T-cell (primary cell): ENCODE measurements at regions not wholly inside any gene's neighbourhood (a gene's known extent, or its start where the extent isn't known, plus 50 kb on each side); places are given as distances from the start of the nearest gene placed in this dataset.

Experiments
- ATAC-seq, 4 experiments: fragments of 200-7000 bp in 3 of 4; fragments of 150-1000 bp in 1 of 4; cut with Tn5 transposase; replicated peaks in 1 of 4; 1 replicate in 3 of 4; 2 replicates in 1 of 4; pipeline ENCODE4 v1.10.0; 2021; ENCODE audit warnings: moderate library complexity in 3 of 4, mild to moderate bottlenecking in 2 of 4, moderate number of reproducible peaks in 1 of 4
- CTCF ChIA-PET, 2 donors: fragments of 300-600 bp; sonication (Branson Sonifier 250); formaldehyde crosslinking; loops; one replicate each; lab custom pipeline; 2022; ENCODE audit warnings: antibody characterized with exemption in 2 of 2; lab: Charles Lee
- POLR2A ChIA-PET, 2 donors: fragments of 300-600 bp; sonication (Branson Sonifier 250); formaldehyde crosslinking; loops; one replicate each; lab custom pipeline; 2022; ENCODE audit warnings: antibody characterized with exemption in 2 of 2; lab: Charles Lee
- DNase-seq, 35 experiments: peaks; one replicate each; pipeline versions ENCODE4 v3.0.0 to v3.0.0-alpha.2; 2013 to 2023
- H3K27ac ChIP-seq: one replicate; pipeline ENCODE4 v1.5.1; 2013; ENCODE audit warnings: low read length
- H3K27me3 ChIP-seq, 2 experiments: replicated peaks in 1 of 2; 1 replicate in 1 of 2; 2 replicates in 1 of 2; pipeline versions ENCODE4 v1.6.1 to v1.7.0; 2013; ENCODE audit warnings: low read length in 1 of 2, mixed read lengths in 1 of 2; ENCODE audit not compliant: control insufficient read depth in 2 of 2, insufficient read depth in 2 of 2; ENCODE audit errors: extremely low read depth in 1 of 2
- H3K36me3 ChIP-seq, 2 donors: 1 replicate in 1 of 2; 2 replicates in 1 of 2; pipeline versions ENCODE4 v1.6.1 to v1.7.0; 2013; ENCODE audit warnings: low read length in 1 of 2; ENCODE audit not compliant: control insufficient read depth in 2 of 2, insufficient read depth in 1 of 2; ENCODE audit errors: extremely low read depth in 1 of 2
- H3K4me1 ChIP-seq, 2 experiments: 1 replicate in 1 of 2; 2 replicates in 1 of 2; pipeline versions ENCODE4 v1.6.1 to v1.7.0; 2013; ENCODE audit warnings: low read length in 2 of 2, mixed read lengths in 1 of 2; ENCODE audit not compliant: insufficient read depth in 2 of 2, control insufficient read depth in 1 of 2; ENCODE audit errors: extremely low read depth in 1 of 2
- H3K4me3 ChIP-seq, 2 donors: 1 replicate in 1 of 2; 2 replicates in 1 of 2; pipeline versions ENCODE4 v1.5.1 to v1.7.0; 2013; ENCODE audit warnings: mild to moderate bottlenecking in 2 of 2, low read length in 1 of 2, moderate library complexity in 1 of 2; ENCODE audit not compliant: control insufficient read depth in 1 of 2; ENCODE audit errors: extremely low read depth in 1 of 2
- H3K9me3 ChIP-seq: 2 replicates; pipeline ENCODE4 v1.7.0; 2013
- H3K27ac Mint-ChIP-seq, 2 donors: one replicate each; pipeline ENCODE4 v1.8.0; 2020 to 2021; ENCODE audit warnings: mild to moderate bottlenecking in 2 of 2, mixed read lengths in 2 of 2
- H3K27me3 Mint-ChIP-seq, 2 donors: one replicate each; pipeline ENCODE4 v1.8.0; 2021 to 2022; ENCODE audit warnings: mixed read lengths in 2 of 2
- H3K36me3 Mint-ChIP-seq: one replicate; pipeline ENCODE4 v1.8.0; 2021; ENCODE audit warnings: mixed read lengths
- H3K4me1 Mint-ChIP-seq, 3 donors: one replicate each; pipeline ENCODE4 v1.8.0; 2020 to 2022; ENCODE audit warnings: mixed read lengths in 3 of 3, mild to moderate bottlenecking in 1 of 3
- H3K4me3 Mint-ChIP-seq, 3 donors: one replicate each; pipeline ENCODE4 v1.8.0; 2020 to 2022; ENCODE audit warnings: mild to moderate bottlenecking in 3 of 3, mixed read lengths in 3 of 3, moderate library complexity in 3 of 3
- H3K9me3 Mint-ChIP-seq, 3 donors: one replicate each; pipeline ENCODE4 v1.8.0; 2020 to 2022; ENCODE audit warnings: mixed read lengths in 3 of 3
- WGBS: methylation state at CpG from one replicate; pipeline ENCODE4 v1.1.5; 2013; ENCODE audit warnings: missing lambda C conversion rate; ENCODE audit not compliant: insufficient coverage; 5-methylcytosine and 5-hydroxymethylcytosine counted together

- Histone ChIP-seq H3K27ac (no peak overlapping the region), H3K4me1 (no peaks in the 10 kb centered on the region), H3K27me3 (no peaks in the 10 kb centered on the region), H3K9me3 (no peaks in the 10 kb centered on the region), H3K4me3 (no peak overlapping the region), H3K36me3 (no peaks in the 10 kb centered on the region)
- POLR2A ChIA-PET = interaction anchor here in 1 of 2 donors (0.6 kb wide), 1 partner anchor 23 kb away, joined by 5 read pairs; no protein-coding TSS in a partner anchor
- ATAC-seq (no peak), DNase-seq (no peak)
- Mint-ChIP-seq H3K4me3 (no peak overlapping the region), H3K9me3 (peaks cover 3 to 21% (median 8%) of the 10 kb centered on the region in 3 donors), H3K27ac (no peak overlapping the region), H3K4me1 (no peaks in the 10 kb centered on the region), H3K27me3 (no peaks in the 10 kb centered on the region), H3K36me3 (no peaks in the 10 kb centered on the region)
- CTCF ChIA-PET = no interaction called here
These were observed 754.8 kb upstream of the SLITRK6 start for GRCh38 chr13:86554066-86554465.

- Histone ChIP-seq H3K4me3 (no peak overlapping the region), H3K4me1 (no peaks in the 10 kb centered on the region), H3K9me3 (no peaks in the 10 kb centered on the region), H3K27ac (no peak overlapping the region), H3K36me3 (no peaks in the 10 kb centered on the region), H3K27me3 (no peaks in the 10 kb centered on the region)
- ChIA-PET POLR2A (no interaction called here), CTCF (no interaction called here)
- H3K27ac Mint-ChIP-seq = no peak overlapping the region
- H3K4me3 Mint-ChIP-seq = no peak overlapping the region
- ATAC-seq = no peak
- no peaks in the 10 kb centered on the region for H3K27me3 Mint-ChIP-seq
- H3K9me3 Mint-ChIP-seq = peaks cover 4 to 15% (median 6%) of the 10 kb centered on the region in 3 donors
- no CpG with 5 or more reads among the region's 1 CpG for WGBS
- H3K4me1 Mint-ChIP-seq = no peaks in the 10 kb centered on the region
- no peak for DNase-seq
- H3K36me3 Mint-ChIP-seq = no peaks in the 10 kb centered on the region
These were observed 760.7 kb upstream of the SLITRK6 start for GRCh38 chr13:86559901-86560300.

DNA sequence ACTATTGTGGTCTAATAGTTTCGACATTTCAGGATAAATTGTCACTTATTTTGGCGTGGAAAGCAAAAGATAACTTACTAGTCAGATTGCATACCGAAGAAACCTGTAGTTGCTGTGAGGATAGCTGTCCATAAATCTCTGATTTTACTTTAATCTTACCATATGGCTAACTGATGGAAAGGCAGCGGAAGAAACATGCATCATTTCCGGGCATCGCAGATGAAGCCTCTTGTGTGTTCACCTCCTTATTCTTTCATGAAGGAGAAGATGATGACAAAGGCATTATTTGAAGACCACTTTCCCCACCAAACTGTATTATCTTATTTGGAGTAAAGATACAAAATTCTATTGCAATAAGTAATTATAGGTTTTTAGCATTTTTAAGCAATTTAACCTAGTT is 763.6 kb upstream of the SLITRK6 start:
- Mint-ChIP-seq H3K9me3 (peaks cover 6 to 10% (median 9%) of the 10 kb centered on the region in 3 donors), H3K27me3 (no peaks in the 10 kb centered on the region), H3K4me3 (no peak overlapping the region), H3K4me1 (no peaks in the 10 kb centered on the region), H3K27ac (no peak overlapping the region), H3K36me3 (no peaks in the 10 kb centered on the region)
- H3K27me3 ChIP-seq = no peaks in the 10 kb centered on the region
- H3K4me3 ChIP-seq = no peak overlapping the region
- ChIA-PET POLR2A (no interaction called here), CTCF (no interaction called here)
- no peaks in the 10 kb centered on the region for H3K4me1 ChIP-seq
- H3K9me3 ChIP-seq = peaks cover 4% of the 10 kb centered on the region
- no peak overlapping the region for H3K27ac ChIP-seq
- WGBS = 60% methylated on average over 1 of the region's 6 CpGs
- ATAC-seq = no peak
- DNase-seq = no peak
- no peaks in the 10 kb centered on the region for H3K36me3 ChIP-seq

- DNase-seq (no peak), ATAC-seq (no peak)
- Histone ChIP-seq H3K4me1 (no peaks in the 10 kb centered on the region), H3K4me3 (no peak overlapping the region), H3K27me3 (no peaks in the 10 kb centered on the region), H3K9me3 (peaks cover 4% of the 10 kb centered on the region), H3K36me3 (no peaks in the 10 kb centered on the region), H3K27ac (no peak overlapping the region)
- POLR2A ChIA-PET = no interaction called here
- Mint-ChIP-seq H3K4me3 (no peak overlapping the region), H3K27me3 (no peaks in the 10 kb centered on the region), H3K36me3 (no peaks in the 10 kb centered on the region), H3K27ac (no peak overlapping the region), H3K9me3 (peaks cover 6 to 10% (median 9%) of the 10 kb centered on the region in 3 donors), H3K4me1 (no peaks in the 10 kb centered on the region)
- CTCF ChIA-PET = no interaction called here
- WGBS = 60% methylated on average over 1 of the region's 2 CpGs
These were observed 764.1 kb upstream of the SLITRK6 start for GRCh38 chr13:86563308-86563707.

DNA sequence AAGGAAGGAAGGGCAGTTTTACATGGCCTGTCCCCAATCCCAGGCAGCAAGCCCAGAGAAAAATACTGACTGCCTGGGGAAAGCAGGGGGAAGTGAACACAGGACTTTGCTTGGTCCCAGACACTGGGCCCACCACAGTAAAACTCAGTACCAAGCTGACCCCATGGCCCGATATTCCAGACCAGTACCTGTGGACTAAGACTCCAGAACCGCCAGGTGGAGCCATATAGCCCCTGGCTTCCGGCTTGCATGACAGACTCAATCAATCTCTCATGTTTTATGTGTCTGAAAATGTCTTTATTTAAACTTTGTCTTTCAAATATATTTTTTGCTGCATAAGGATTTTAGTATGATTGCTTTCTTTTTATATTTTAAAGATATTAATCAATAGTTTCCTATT is 767.9 kb upstream of the SLITRK6 start:
- no peaks in the 10 kb centered on the region for H3K36me3 Mint-ChIP-seq
- H3K36me3 ChIP-seq = no peaks in the 10 kb centered on the region
- no peaks in the 10 kb centered on the region for H3K4me1 Mint-ChIP-seq
- no peak overlapping the region for H3K27ac ChIP-seq
- no CpG with 5 or more reads among the region's 3 CpGs for WGBS
- H3K4me3 ChIP-seq = no peak overlapping the region
- no peak overlapping the region for H3K27ac Mint-ChIP-seq
- POLR2A ChIA-PET = no interaction called here
- H3K9me3 ChIP-seq = peaks cover 4% of the 10 kb centered on the region
- CTCF ChIA-PET = no interaction called here
- H3K9me3 Mint-ChIP-seq = peaks cover 4 to 7% (median 5%) of the 10 kb centered on the region in 3 donors
- H3K4me1 ChIP-seq = no peaks in the 10 kb centered on the region
- ATAC-seq = no peak
- no peaks in the 10 kb centered on the region for H3K27me3 ChIP-seq
- DNase-seq = no peak
- no peak overlapping the region for H3K4me3 Mint-ChIP-seq
- no peaks in the 10 kb centered on the region for H3K27me3 Mint-ChIP-seq

- H3K4me1 Mint-ChIP-seq = no peaks in the 10 kb centered on the region
- CTCF ChIA-PET = no interaction called here
- H3K27ac Mint-ChIP-seq = no peak overlapping the region
- Histone ChIP-seq H3K4me1 (no peaks in the 10 kb centered on the region), H3K4me3 (no peak overlapping the region), H3K27me3 (no peaks in the 10 kb centered on the region), H3K27ac (no peak overlapping the region), H3K9me3 (peaks cover 4% of the 10 kb centered on the region), H3K36me3 (no peaks in the 10 kb centered on the region)
- no peaks in the 10 kb centered on the region for H3K36me3 Mint-ChIP-seq
- ATAC-seq = no peak
- peaks cover 4 to 14% (median 5%) of the 10 kb centered on the region in 3 donors for H3K9me3 Mint-ChIP-seq
- H3K4me3 Mint-ChIP-seq = no peak overlapping the region
- H3K27me3 Mint-ChIP-seq = no peaks in the 10 kb centered on the region
- WGBS = no CpG with 5 or more reads among the region's 1 CpG
- no peak for DNase-seq
- POLR2A ChIA-PET = no interaction called here
These were observed 769.9 kb upstream of the SLITRK6 start for GRCh38 chr13:86569119-86569518.

DNA sequence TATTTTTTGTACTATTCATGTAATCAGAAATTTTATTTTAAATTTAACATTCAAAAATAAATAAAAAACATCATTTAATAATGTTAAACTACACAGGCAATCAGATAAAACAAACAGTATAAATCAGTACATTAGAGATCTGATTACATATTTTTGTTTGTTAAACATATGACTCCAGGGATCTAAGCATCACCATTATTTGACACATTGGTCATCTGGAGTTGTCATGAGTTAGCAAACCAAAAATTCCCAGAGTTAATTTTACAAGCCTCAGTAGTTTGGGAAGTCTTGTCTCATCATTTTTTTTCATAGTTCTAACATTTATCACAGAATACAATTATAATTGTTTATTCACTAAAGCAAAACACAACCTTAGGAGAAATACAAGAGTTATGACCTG is 770.8 kb upstream of the SLITRK6 start:
- peaks cover 6 to 17% (median 9%) of the 10 kb centered on the region in 3 donors for H3K9me3 Mint-ChIP-seq
- no peak for DNase-seq
- H3K27me3 Mint-ChIP-seq = no peaks in the 10 kb centered on the region
- POLR2A ChIA-PET = no interaction called here
- CTCF ChIA-PET = no interaction called here
- no peaks in the 10 kb centered on the region for H3K4me1 Mint-ChIP-seq
- Histone ChIP-seq H3K27me3 (no peaks in the 10 kb centered on the region), H3K36me3 (no peaks in the 10 kb centered on the region), H3K27ac (no peak overlapping the region), H3K4me3 (no peak overlapping the region), H3K9me3 (peaks cover 4% of the 10 kb centered on the region), H3K4me1 (no peaks in the 10 kb centered on the region)
- no peak overlapping the region for H3K4me3 Mint-ChIP-seq
- H3K27ac Mint-ChIP-seq = no peak overlapping the region
- H3K36me3 Mint-ChIP-seq = no peaks in the 10 kb centered on the region
- no peak for ATAC-seq
